ENCODE measurements at regions not wholly inside any gene's neighbourhood (a gene's known extent, or its start where the extent isn't known, plus 50 kb on each side); places are given as distances from the start of the nearest gene placed in this dataset.
"Not testable (repeated sequence)": the region's sequence is repeated elsewhere in the genome, so short reads cannot be mapped to it uniquely, and the experiment has no call there.

DNA sequence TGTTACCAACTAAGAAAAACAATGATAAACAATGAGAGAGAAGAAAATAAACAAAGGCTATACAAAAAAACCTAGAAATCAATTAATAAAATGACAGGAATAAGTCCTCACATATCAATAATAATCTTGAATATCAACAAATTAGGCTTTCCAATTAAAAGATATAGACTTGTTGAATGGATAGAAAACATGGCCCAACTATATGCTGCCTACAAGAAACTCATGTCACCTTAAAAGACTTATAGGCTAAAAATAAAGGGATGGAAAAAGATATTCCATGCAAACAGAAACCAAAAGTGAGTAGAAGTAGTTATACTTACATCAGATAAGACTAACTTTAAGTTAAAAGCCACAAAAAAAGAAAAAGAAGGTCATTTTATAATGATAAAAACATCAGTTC, 183.9 kb downstream of the MYRFL start:
- ChIA-PET POLR2A (no interaction called here), CTCF (no interaction called here)

DNA sequence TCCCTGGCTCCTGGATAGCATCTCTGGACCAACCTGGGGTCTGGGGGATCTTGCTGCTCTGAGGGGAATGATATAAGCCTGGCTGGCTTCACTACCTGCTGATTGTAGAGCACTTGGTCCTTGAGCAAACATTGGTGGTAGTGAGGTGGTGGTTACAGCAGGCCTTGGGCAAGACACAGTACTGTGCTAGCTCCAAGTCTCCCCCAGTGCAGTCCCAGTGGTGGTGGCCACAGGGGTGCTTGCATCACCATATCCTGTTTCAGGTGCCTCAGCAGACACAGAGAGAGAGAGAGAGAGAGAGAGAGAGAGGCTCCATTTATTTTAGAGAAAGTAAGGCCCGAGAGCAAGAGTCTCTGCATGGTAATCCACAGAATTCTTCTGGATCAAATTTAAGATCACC, 186.3 kb downstream of the MYRFL start:
- ChIA-PET CTCF (no interaction called here), POLR2A (no interaction called here)
- no peaks in the 10 kb centered on the region for H3K36me3 Mint-ChIP-seq
- peaks cover 28% of the 10 kb centered on the region for H3K9me3 Mint-ChIP-seq
- no peaks in the 10 kb centered on the region for H3K4me1 Mint-ChIP-seq (ENCODE audit: low read depth)
- H3K27me3 Mint-ChIP-seq: peaks cover 1% of the 10 kb centered on the region
- DNase-seq: no peak
- H3K4me3 Mint-ChIP-seq: no peak overlapping the region
- no peak overlapping the region for H3K27ac Mint-ChIP-seq
- intact Hi-C loops (cut with micrococcal nuclease): no loop called here

More for the DNA sequence above, 183.9 kb downstream of the MYRFL start:
- intact Hi-C loops (cut with micrococcal nuclease): no loop called here
- H3K27me3 Mint-ChIP-seq: peaks cover 1% of the 10 kb centered on the region
- peaks cover 28% of the 10 kb centered on the region for H3K9me3 Mint-ChIP-seq
- H3K36me3 Mint-ChIP-seq: no peaks in the 10 kb centered on the region
- no peak overlapping the region for H3K4me3 Mint-ChIP-seq
- H3K4me1 Mint-ChIP-seq (ENCODE audit: low read depth): no peaks in the 10 kb centered on the region
- H3K27ac Mint-ChIP-seq: no peak overlapping the region
- DNase-seq: no peak

DNA sequence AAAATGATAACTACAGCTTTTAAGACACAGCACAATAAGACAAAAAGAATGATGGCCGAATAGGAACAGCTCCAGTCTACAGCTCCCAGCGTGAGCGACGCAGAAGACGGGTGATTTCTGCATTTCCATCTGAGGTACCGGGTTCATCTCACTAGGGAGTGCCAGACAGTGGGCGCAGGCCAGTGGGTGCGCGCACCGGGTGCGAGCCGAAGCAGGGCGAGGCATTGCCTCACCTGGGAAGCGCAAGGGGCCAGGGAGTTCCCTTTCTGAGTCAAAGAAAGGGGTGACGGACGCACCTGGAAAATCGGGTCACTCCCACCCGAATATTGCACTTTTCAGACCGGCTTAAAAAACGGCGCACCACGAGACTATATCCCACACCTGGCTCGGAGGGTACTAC, 188.0 kb downstream of the MYRFL start:
- peaks cover 17% of the 10 kb centered on the region for H3K9me3 Mint-ChIP-seq
- DNase-seq; CTCF ChIA-PET; intact Hi-C loops (cut with micrococcal nuclease); H3K27me3 Mint-ChIP-seq; H3K4me3 Mint-ChIP-seq; POLR2A ChIA-PET; H3K36me3 Mint-ChIP-seq; H3K27ac Mint-ChIP-seq; H3K4me1 Mint-ChIP-seq (ENCODE audit: low read depth): not testable (repeated sequence)

DNA sequence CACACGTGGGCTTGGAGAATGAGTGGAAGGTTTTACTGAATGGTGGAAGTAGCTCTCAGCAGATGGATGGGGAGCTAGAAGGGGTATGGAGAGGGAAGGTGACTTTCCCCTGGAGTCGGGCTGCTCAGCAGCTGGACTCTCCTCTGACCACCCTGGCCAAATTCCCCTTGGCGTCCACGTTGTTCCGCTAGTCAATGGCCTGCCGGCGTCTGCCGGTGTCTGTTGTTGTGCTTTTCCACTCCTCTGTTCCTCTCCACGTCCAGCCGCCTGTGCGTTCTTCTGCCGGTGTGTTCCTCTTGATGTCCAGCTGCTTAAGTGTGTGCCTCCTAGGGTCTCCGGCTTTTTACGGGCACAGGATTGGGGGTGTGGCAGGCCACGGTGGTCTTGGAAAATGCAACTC, 203.5 kb downstream of the MYRFL start:
- intact Hi-C loops (cut with micrococcal nuclease): no loop called here
- DNase-seq: no peak
- POLR2A ChIA-PET: no interaction called here

DNA sequence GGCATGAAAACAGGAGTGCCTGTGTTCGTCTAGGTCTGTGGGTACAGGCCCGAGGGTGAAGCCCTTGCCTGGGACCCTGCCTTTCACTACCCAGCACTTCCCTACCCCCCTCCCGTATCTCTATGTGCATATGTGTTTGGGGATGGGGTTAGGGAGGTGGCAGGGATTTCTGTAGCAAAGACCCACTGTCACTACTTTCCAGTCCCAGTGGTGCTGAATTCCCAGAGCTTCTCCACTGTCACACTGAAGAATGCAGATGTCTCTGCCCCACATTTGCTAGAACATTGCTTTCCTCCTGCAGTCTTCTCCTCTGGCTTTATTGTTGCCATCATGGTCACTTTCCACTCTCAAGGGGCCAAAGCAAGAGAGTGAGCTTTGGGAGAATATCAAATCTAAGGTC, 203.9 kb downstream of the MYRFL start:
- intact Hi-C loops (cut with micrococcal nuclease): no loop called here
- Mint-ChIP-seq H3K9me3 (no peaks in the 10 kb centered on the region), H3K27ac (no peak overlapping the region), H3K4me1 (ENCODE audit: low read depth) (no peaks in the 10 kb centered on the region), H3K4me3 (no peak overlapping the region), H3K27me3 (peaks cover 2% of the 10 kb centered on the region), H3K36me3 (no peaks in the 10 kb centered on the region)
- ChIA-PET POLR2A (no interaction called here), CTCF (no interaction called here)
- no peak for DNase-seq

More for the DNA sequence above, 203.5 kb downstream of the MYRFL start:
- Mint-ChIP-seq H3K27ac (no peak overlapping the region), H3K36me3 (no peaks in the 10 kb centered on the region), H3K27me3 (peaks cover 2% of the 10 kb centered on the region), H3K4me3 (no peak overlapping the region), H3K4me1 (ENCODE audit: low read depth) (no peaks in the 10 kb centered on the region), H3K9me3 (no peaks in the 10 kb centered on the region)
- CTCF ChIA-PET: no interaction called here

DNA sequence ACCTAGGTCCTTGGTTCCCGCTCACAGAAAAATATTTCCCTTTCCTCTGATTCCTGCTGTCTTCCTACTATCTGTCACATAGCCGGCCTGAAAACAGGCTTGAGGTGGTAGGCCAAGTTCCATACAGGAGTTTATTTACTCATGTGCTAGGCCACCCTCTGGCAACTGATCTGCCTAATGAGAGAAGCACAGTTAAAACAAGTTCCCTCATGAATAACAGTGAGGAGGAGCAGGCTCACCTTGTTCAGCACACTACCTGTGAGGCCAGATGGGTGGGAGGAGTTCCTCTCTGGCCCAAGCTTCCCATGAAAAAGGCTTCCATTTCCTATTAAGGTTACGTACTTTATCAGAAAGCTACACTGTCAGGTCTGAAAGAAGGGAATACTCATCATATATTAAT, 206.0 kb downstream of the MYRFL start:
- intact Hi-C loops (cut with micrococcal nuclease): no loop called here
- H3K36me3 Mint-ChIP-seq: no peaks in the 10 kb centered on the region
- ChIA-PET CTCF (interaction anchor here (0.6 kb wide), 1 partner anchor 54 kb away, joined by 4 read pairs; no protein-coding TSS in a partner anchor), POLR2A (no interaction called here)
- H3K27ac Mint-ChIP-seq: no peak overlapping the region
- H3K4me1 Mint-ChIP-seq (ENCODE audit: low read depth): no peaks in the 10 kb centered on the region
- no peak for DNase-seq
- peaks cover 2% of the 10 kb centered on the region for H3K27me3 Mint-ChIP-seq
- no peak overlapping the region for H3K4me3 Mint-ChIP-seq
- no peaks in the 10 kb centered on the region for H3K9me3 Mint-ChIP-seq

DNA sequence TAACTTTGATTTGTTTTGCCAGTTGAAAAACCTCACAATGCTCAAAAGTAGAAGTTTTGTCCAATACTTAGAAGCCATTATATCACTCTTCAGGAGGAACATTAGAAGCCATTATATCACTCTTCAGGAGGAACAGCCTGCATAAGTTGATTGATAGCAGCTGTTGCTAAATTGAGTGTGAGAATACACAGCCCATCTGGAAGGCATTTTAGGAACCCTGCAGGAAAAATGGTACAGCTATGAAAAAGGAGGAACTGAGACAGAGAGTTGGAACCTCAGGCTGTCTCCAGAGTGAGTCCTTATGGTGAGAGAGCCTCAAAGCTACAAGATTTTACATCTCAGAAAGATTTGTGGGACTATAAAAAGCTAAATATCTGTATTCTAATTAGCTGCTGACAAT, 207.0 kb downstream of the MYRFL start:
- ChIA-PET CTCF (no interaction called here), POLR2A (no interaction called here)
- peaks cover 2% of the 10 kb centered on the region for H3K27me3 Mint-ChIP-seq
- no peak for DNase-seq
- no peaks in the 10 kb centered on the region for H3K4me1 Mint-ChIP-seq (ENCODE audit: low read depth)
- no peaks in the 10 kb centered on the region for H3K9me3 Mint-ChIP-seq
- H3K36me3 Mint-ChIP-seq: no peaks in the 10 kb centered on the region
- no peak overlapping the region for H3K27ac Mint-ChIP-seq
- intact Hi-C loops (cut with micrococcal nuclease): no loop called here
- H3K4me3 Mint-ChIP-seq: no peak overlapping the region

DNA sequence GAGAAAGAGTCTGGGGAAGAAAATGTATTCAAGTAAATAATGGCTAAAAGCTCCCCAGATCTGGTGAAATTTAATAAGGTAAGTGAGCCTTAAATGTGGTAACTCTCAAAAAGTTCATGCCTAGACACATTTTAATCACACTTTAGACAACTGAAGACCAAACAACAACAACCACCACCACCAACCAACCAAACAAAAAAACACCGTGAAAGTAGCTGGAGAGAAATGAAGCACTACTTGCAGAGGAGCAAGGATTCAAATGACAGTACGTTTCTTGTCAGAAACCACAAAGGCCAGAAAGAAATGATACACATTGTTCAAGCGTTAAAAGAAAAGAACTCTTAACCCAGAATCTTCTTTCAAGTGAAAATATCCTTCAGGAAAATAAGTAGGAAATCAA, 208.3 kb downstream of the MYRFL start:
- no peaks in the 10 kb centered on the region for H3K36me3 Mint-ChIP-seq
- H3K27me3 Mint-ChIP-seq: peaks cover 2% of the 10 kb centered on the region
- ChIA-PET POLR2A (no interaction called here), CTCF (no interaction called here)
- no peak for DNase-seq
- no peak overlapping the region for H3K4me3 Mint-ChIP-seq
- no peaks in the 10 kb centered on the region for H3K4me1 Mint-ChIP-seq (ENCODE audit: low read depth)
- no peaks in the 10 kb centered on the region for H3K9me3 Mint-ChIP-seq
- intact Hi-C loops (cut with micrococcal nuclease): no loop called here
- H3K27ac Mint-ChIP-seq: no peak overlapping the region

DNA sequence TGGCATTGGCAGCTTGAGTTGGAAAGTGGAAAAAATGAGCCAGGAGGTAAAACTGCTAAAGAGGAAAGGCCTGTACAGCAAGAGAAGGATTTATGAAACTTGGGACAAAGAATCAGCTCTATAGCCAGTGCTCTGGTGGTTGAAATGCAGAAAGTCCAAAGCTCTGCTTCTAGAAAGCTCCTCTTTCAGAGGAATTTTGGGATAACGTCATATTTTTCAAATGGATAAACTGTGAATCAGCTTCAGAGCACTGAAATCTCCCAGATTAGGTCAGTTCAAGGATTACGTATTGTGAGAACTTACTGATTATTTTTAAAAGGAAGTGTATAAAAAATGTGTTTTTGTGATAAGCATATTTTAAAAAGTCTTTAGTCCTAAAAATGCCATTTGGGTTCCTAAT, 203.1 kb upstream of the CNOT2 start:
- CTCF ChIA-PET: no interaction called here
- Mint-ChIP-seq H3K27ac (no peak overlapping the region), H3K4me1 (ENCODE audit: low read depth) (no peaks in the 10 kb centered on the region), H3K4me3 (no peak overlapping the region), H3K36me3 (no peaks in the 10 kb centered on the region), H3K27me3 (peaks cover 2% of the 10 kb centered on the region), H3K9me3 (no peaks in the 10 kb centered on the region)
- POLR2A ChIA-PET: no interaction called here
- intact Hi-C loops (cut with micrococcal nuclease): no loop called here
- DNase-seq: no peak

DNA sequence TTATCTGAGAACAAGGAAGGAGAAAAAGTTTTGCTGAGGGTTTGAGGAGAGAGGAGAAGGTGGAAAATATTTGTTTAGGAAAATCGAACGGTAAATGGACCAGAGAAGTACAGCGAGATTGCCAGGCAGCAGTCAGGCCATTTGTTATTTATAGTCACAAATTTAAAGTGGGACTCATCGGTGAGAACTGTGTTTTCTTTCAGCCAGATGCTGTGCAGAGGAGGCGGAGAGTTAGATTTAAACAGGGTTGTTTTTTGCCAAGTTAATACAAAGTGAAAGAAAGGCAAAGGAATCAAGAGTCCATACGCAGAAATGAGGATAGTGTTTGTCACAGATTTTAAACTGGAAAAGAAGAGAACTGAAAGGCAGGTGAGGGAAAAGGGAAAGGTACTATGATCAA, 200.6 kb upstream of the CNOT2 start:
- ChIA-PET CTCF (no interaction called here), POLR2A (no interaction called here)
- no peaks in the 10 kb centered on the region for H3K9me3 Mint-ChIP-seq
- no peaks in the 10 kb centered on the region for H3K36me3 Mint-ChIP-seq
- peaks cover 6% of the 10 kb centered on the region for H3K27me3 Mint-ChIP-seq
- H3K4me3 Mint-ChIP-seq: no peak overlapping the region
- intact Hi-C loops (cut with micrococcal nuclease): no loop called here
- no peak overlapping the region for H3K27ac Mint-ChIP-seq
- no peaks in the 10 kb centered on the region for H3K4me1 Mint-ChIP-seq (ENCODE audit: low read depth)
- no peak for DNase-seq

DNA sequence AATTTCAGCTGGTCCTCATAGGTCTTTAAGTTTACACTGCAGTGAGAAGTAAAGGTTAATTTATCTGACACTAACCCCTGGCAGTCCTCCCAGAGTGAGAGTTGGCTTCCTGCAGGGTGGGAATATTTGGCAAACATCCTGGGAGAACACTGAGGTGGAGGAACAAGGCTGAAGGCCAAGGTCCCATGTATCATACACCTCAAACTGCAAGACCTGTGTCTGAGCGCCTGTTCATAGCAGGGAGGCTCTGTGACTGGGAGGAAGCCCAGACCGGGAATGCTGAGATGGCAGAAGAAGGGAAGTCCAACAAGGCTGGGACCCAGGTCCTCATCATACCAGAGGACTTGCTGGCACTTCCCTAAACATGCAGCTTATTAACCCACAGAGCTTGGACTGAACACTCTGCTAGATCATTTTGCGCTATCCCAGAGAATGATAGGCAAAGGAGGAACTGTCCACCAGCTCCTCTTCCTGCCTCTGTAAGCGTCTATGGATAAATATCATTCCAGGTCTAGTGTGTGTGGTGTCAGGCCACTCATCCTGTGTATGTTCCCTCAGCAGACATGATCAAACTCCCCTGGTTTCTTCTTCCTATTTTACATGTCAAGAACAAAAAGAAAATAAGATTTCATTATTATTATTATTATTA, 199.6 kb upstream of the CNOT2 start:
- H3K36me3 Mint-ChIP-seq: no peaks in the 10 kb centered on the region
- H3K27ac Mint-ChIP-seq: no peak overlapping the region
- CTCF ChIA-PET: no interaction called here
- H3K9me3 Mint-ChIP-seq: no peaks in the 10 kb centered on the region
- DNase-seq: no peak
- peaks cover 6% of the 10 kb centered on the region for H3K27me3 Mint-ChIP-seq
- no peak overlapping the region for H3K4me3 Mint-ChIP-seq
- POLR2A ChIA-PET: no interaction called here
- no peaks in the 10 kb centered on the region for H3K4me1 Mint-ChIP-seq (ENCODE audit: low read depth)
- intact Hi-C loops (cut with micrococcal nuclease): no loop called here

DNA sequence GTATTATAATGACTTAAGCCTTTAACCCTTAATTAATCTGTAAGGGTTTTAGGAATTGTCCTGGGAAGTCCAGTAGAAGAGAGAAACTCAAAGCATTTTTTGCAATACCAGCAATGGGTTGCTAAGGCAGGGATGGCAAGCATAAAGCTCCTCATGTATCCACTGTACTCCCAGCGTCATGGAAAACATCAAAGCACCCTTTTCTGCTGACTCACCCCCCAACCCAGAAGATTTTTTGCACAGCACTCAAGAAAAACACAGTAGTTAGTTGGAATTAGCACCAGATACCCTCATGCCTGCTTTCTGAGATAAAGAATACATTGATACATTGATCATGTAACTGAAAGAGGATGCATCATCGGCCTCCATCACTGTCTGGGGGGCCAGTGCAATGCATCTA, 199.1 kb upstream of the CNOT2 start:
- intact Hi-C loops (cut with micrococcal nuclease): no loop called here
- no peaks in the 10 kb centered on the region for H3K4me1 Mint-ChIP-seq (ENCODE audit: low read depth)
- H3K4me3 Mint-ChIP-seq: no peak overlapping the region
- DNase-seq: no peak
- no peak overlapping the region for H3K27ac Mint-ChIP-seq
- POLR2A ChIA-PET: no interaction called here
- CTCF ChIA-PET: no interaction called here
- peaks cover 6% of the 10 kb centered on the region for H3K27me3 Mint-ChIP-seq
- no peaks in the 10 kb centered on the region for H3K36me3 Mint-ChIP-seq
- H3K9me3 Mint-ChIP-seq: no peaks in the 10 kb centered on the region

DNA sequence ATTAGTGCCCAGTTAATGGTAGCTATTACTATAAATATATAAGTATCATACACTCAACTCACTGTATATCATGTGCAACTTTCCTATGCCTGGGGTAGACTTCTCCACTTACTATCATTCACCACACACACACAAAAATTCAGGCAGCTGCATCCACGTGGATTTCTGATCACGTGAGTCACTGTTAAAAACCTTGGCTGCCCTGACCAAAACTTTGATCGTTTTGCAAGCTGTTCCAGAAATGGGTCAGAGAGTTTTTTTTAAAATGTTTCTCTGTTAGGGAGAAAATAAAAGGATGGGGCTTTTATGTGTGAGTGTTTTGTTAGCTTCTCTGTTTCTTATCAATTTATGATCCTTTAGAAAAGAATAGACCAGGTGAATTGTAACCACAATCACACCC, 198.2 kb upstream of the CNOT2 start:
- Mint-ChIP-seq H3K36me3 (no peaks in the 10 kb centered on the region), H3K27ac (no peak overlapping the region), H3K4me1 (ENCODE audit: low read depth) (no peaks in the 10 kb centered on the region), H3K27me3 (peaks cover 6% of the 10 kb centered on the region), H3K4me3 (no peak overlapping the region), H3K9me3 (no peaks in the 10 kb centered on the region)
- POLR2A ChIA-PET: no interaction called here
- intact Hi-C loops (cut with micrococcal nuclease): no loop called here
- CTCF ChIA-PET: interaction anchor here (0.6 kb wide), 2 partner anchors 166 to 1725 kb away, joined by 3 read pairs; no protein-coding TSS in a partner anchor
- DNase-seq: no peak

Data from activated CD4-positive, alpha-beta memory T cell treated with anti-CD3 and anti-CD28 coated beads for 36 hours (primary cell).